Stimulated activated CD8-positive, alpha-beta memory T cell treated with anti-CD3 and anti-CD28 coated beads, Interleukin-12 subunit alpha, Interleukin-12 subunit beta, amount 100 ng/mL, for 24 hours (primary cell): ENCODE measurements at regions not wholly inside any gene's neighbourhood (a gene's known extent, or its start where the extent isn't known, plus 50 kb on each side); places are given as distances from the start of the nearest gene placed in this dataset.
"Not testable (repeated sequence)": the region's sequence is repeated elsewhere in the genome, so short reads cannot be mapped to it uniquely, and the experiment has no call there.

Source experiments
- DNase-seq: peaks from one replicate; pipeline ENCODE4 v3.0.0-alpha.2; 2020; ENCODE audit errors: extremely low read depth

DNA sequence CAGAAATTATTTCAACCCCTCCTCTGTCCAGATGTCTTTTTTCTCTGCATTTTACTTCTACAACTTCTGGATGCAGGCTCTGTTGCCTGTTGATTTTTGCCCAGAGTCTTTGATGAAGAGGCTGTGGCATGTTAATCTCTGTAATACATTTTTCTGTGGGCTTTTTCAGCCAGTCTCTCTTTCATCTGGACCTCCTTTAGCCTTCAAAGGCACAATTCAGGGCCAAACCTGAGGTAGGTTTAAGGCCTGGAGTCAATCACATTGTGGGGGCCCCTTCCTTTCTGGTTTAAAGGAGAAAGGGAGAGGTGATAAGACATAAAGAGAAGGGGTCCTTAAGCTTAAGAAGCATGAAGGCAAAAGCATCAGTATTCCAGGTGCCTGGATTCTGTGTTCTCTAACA, 553.7 kb downstream of the FLRT2 start:
- no peak for DNase-seq

DNA sequence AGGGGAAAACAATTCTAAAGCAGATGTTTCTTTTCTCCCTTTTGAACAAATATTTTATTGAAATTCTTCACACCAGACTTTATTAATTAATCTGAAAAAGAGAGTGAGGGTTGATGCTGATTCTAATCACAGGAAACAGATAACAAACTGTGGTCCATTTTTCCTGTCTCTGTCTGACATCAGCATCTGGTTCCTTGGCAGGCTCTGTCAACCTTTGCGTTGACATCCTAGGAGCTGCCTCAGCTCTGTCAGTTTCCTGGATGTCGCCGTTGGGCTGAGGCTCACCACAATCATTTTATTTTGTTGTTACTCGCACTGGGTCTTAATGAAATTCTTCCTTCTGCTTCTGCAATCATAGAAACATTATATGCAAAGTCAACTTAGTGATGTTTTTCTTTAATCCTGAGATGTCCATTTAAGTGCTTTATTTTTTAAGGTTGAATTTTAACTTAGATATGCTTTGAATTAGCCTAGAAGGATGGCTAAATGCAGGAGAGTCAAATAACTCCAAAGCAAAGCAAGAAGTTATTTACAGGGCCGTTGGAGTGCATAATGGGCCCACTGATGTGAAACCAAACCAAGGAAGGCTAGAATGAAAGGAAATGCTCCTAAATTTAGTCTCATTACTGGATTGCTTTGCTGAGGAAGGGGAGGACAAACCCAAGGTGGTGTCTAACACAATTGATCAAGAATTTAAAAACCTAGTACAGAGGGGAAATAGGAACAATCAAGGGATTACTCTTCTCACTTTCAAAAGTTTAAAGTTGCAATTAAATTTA, 542.4 kb downstream of the FLRT2 start:
- no peak for DNase-seq

DNA sequence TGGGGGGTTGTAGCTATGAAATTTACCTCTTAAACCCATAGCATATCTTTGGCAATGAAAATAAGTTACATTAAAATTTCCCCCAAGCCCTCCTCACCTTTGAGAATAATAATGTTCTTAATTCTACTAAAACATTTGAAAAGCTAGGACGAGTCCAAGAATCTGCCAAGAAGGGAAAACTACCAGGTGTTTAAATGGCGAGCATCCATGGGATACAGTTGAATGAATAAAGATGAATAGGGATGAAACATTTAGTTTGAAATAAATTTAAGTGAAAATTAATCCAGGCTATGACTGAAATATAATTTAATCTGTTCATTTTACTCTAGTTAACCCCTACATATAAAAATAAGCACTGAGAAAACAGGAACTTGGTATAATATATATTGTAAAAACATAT, 536.7 kb downstream of the FLRT2 start:
- no peak for DNase-seq

DNA sequence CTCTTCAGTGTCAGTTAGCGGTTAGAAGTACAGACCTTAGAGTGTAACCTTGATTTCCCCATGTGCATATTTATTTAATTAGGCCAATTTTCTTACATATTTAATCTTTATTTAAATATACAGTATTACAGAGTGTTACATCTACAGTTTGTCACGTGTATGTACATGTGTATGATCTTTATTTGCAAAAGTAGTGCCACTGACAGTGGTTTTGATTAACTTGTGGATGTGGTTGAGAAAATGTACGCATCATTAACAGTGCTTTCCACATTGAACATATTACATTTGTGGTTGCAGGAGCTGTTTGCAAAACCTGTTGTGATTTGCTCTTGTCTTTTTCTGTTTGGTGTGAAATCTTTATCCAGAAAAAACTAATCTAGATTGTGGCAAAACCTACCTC, 535.5 kb downstream of the FLRT2 start:
- DNase-seq = no peak

DNA sequence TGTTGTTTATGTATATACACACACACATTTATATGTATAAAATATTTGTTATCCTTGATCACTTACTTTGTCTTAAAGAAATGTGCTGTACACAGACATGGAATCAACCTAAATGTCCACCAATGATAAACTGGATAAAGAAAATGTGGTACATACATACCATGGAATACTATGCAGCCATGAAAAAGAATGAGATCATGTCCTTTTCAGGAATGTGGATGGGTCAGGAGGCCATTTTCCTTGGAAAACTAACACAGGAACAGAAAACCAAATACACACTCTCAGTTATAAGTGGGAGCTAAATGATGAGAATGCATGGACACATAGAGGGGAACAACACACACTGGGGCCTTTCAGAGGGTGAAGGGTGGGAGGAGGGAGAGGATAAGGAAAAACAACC, 534.7 kb downstream of the FLRT2 start:
- DNase-seq = not testable (repeated sequence)

DNA sequence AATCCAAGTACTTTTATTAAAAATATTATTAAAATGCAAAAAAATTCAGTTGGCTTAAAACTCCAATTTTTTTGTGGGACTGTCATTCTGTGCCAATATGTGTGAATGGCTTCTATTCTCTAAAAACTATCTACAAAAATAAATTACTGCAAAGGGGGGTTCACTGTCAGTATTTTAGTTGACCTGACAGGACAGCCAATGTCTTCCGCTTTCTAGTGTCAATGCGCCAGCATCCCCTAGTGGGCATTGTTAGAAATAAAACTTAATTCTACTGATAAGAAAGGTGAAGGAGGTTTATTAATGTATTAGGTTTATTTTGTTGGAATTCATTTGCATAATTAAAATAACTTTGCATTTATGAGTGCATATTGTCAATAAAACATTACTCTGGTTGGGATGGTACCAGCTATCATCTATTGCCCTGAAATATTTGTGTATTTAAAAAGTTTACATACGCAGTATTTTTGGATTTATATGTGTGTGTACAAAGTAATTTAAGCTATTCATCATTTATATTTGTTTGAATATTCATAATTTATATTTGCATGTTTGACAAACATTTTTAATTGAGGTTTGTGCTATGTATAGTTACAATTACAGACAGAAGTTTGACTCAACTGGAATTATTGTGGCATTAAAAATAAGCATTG, 527.2 kb downstream of the FLRT2 start:
- no peak for DNase-seq

DNA sequence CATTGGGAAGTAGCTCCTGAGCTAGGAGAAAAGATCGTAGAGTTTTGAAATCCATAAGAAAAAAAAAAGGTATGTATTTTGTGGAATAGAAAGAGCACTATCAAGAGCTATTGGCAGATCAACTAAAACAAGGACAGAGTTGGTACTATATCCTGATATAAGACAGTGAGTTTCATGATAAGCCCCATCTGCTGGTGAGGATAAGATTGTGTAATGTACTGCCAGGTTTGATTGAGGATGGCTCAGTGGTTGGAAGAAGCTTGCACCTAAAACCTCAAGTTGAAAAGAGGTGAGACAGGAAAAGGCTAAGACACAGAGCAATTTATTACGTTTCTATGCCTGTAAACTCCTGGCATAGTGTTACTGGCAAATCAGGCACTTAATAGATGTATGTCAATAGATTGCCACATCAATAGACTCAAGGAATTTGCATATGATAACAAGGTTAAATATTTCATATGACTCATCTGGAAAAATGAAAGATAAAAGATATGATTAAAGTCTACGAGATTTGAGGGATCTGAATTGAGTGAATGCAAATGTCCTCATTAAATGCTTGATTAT, 525.6 kb downstream of the FLRT2 start:
- DNase-seq = no peak

DNA sequence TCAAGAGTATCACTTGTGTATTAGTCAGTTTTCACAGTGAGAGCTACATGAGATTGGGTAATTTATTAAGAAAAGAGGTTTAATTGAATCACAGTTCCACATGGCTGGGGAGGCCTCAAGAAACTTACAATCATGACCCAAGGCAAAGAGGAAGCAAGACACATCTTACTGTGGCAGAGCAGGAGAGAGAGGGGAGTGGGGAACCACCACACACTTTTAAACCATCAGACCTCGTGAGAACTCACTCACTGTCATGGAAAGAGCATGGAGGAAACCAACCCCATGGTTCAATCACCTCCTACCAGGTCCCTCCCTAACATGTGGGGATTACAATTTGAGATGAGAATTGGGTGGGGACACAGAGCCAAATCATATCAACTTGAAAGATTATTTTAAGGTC, 522.9 kb downstream of the FLRT2 start:
- no peak for DNase-seq

DNA sequence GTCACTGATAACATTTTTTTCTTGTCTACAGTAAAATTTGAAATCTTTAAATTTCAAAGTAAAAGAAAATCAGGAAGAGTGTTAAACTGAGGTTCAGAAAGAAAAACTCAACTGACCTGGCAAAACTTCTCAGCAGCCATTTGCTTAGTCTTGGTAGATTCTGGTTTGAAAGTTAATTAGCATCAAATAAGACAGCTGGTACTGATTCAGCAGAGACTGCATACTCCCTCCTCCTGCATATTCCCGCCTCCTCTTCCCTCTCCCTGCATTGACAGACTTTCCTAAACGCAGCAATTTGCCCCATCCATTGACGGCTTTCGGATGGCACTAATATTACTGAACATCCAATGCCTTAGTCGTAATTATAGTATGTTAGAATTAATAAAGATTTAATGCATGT, 520.8 kb downstream of the FLRT2 start:
- DNase-seq = no peak

DNA sequence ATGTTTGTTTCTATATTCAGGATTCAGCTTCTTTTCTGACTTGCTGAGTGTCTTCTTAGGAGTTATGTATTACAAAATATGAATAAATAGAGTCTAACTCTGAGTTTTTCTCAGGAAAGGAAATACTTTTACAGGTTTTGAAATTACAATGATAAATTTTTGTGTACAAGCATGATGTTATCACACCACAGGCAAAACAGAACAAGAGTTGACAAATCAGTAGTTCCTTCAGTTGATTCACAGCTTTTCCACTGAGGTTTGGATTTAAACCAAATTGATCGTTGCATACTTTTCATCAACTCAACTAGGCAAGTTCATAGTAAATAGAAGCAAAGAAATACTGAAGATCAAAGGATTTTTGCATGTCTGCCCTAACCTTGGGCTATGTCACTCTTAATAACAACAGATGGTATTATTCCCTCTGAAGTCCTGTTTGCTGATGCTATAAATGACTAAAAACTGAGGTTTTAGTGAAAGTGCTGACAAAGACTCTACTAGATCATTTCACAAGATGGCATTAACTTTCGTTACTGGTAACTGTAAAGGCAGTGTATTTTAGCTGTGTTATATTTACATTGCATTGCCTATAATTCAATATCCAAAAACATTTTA, 520.2 kb downstream of the FLRT2 start:
- no peak for DNase-seq

DNA sequence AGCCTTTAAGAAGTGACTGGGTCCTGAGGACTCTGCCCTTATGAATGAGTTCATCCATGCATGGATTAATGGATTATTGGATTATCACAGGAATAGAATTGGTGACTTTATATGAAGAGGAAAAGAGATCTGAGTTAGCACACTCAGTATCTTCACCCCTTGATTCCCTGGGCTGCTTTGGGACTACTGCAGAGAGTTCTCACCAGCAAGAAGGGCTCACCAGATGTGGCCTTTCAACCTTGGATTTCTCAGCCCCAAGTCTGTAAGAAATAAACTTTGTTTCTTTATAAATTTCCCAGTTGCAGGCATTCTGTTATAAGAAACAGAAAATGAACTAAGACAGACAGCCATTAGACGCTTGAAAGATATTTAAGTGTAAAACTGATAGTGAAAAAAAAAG, 509.2 kb downstream of the FLRT2 start:
- no peak for DNase-seq

DNA sequence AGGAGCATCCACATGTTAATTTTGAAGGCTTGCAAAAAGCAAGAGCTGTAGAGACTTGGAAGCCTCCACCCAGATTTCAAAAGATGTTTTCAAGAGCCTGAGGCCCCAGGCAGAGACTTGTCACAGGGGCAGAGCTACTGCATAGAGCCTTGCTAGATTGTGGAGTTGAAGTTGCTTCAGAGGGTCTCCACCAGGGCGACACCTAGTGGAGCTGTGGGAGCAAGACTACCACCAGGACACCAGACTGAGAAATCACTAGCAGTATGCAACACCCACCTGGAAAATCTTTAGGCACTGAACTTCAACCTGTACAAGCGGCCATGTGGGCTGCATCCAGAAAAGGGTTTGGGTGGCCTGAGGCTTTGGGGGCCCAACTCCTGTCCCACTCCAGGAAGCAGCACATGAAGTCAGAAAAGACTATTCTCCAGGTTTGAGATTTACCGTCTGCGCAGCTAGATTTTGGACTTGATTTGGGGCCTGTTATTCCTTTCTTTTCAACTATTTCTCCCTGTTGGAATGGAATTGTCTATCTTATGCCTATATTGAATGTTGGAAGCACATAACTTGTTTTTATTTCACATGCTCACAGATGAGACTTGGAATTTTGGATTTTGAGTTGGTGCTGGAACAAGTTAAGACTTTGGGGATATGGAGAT, 508.6 kb downstream of the FLRT2 start:
- no peak for DNase-seq

DNA sequence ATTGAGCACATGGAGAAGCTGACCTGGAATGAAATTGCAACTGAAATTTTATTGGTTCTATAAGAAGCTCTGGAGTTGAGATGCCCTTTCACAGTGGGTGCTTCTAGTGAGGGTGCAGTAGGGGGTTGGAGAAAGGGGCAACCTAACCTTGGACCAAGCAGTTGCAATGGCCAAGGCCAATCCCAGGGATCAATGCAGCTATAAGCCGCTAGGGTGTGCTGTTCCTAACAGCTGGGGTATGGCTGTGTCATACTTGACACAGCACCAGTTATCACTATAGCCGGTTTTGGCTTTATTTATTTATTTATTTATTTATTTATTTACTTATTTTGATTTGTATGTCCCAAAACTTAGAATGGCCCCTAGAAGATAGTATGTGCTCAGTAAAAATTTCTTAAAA, 505.9 kb downstream of the FLRT2 start:
- no peak for DNase-seq

DNA sequence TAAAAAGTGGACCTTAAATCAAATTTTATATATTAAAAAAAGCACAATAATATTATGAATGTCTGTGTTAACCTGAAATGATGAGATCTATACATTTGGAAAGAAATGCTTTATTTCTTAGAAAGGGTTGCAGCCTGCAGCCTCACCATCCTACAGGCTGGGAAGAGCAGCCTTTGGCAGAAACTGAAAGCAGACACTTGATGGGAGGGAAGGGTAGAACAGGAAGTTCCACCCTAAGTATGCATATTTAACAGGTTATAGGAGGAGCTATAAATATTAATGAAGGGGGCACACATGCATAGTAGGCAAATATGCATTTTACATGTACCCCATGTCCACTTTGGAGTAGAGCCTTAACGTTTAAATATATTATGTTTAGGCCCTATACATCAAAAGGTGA, 498.0 kb downstream of the FLRT2 start:
- DNase-seq = no peak

DNA sequence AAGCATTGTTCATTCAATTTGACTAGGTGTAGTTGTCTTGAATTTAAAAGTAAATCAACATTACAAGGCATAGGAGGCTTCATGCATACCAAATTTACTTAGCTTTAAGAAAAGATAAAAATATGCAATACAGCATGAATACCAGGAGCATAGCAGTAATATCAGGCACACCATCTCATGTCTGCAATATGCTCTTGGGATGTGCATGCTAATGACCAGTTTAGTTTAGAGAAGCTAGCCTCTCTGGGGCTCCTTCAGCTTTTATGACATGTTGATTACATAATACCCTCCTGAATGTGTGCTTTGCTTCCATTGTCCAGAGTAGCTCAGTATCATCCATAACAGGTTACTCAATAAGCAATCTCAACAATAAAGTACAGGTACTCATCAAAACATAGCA, 497.2 kb downstream of the FLRT2 start:
- DNase-seq = no peak

DNA sequence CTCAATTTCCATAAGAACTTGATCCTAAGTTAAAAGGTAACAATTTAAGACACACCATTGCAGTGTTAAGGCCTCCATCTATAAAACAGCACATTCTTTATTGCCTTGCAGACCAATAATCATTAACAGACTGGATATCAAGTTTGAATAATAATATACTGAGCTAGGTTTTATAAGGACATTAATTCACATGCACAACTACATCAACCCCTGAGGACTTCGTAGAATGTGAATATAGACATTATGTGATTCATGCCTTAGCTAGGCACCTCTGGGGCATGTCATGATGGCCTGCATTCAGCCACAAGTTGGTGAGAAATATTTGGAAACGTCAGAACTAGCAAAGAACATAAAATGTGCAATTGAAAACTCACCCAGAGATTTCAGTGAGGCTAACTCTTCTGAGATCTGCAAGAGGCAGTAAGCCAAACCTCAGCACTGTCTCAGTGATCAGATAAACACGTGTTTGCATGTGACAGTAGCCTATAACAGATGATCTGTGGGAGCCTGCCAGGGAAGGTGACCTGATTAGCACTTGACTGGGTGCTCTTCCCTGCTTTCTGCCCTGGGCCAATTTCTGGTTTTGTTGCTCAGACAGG, 492.2 kb downstream of the FLRT2 start:
- DNase-seq = no peak

DNA sequence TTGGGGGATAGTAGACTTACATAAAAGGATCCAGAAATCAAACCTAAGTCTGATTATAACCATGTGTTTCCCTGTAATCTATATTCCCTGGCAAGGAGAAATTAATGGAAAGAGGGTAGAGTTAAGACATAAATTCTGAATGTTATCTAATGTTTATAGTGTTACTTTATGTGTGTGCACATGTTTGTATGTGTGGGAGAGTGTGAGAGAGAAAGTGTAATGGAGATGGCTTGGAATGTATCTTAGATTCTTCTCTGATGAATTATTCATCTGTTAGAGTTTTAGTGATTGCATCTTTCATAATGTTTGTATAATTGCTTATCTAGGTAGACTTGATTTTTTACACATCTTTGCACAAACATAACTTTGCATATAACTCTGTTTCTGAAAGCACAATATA, 490.9 kb downstream of the FLRT2 start:
- no peak for DNase-seq

DNA sequence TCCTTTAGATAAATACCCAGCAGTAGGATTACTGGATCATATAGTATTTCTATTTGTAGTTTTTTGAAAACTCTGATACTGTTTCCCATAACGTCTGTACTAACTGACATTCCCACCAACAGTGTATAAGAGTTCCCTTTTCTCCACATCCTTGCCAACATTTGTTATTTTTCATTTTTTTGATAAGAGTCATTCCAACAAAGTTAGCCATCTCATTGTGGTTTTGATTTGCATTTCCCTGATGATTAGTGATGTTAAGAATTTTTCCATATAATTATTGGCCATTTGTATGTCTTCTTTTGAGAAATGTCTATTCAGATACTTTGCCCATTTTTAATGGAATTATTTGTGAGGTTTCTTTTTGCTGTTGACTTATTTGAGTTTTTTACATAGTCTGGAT, 486.0 kb downstream of the FLRT2 start:
- no peak for DNase-seq

DNA sequence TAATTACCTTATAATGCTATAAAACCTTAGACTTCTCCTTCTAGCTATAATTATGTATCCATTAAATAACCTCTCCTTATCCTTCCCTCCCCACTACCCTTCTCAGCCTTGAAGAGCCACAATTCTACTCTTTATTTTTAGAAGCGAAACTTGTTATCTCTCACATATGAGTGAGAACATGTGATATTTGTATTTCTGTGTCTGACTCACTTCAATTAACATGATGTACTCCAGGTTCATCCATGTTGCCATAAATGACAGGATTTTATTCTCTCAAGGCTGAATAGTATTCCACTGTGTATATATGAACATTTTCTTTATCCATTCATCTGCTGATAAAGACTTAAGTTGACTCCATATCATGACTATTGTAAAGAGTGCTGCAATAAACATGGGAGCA, 485.6 kb downstream of the FLRT2 start:
- DNase-seq = no peak

DNA sequence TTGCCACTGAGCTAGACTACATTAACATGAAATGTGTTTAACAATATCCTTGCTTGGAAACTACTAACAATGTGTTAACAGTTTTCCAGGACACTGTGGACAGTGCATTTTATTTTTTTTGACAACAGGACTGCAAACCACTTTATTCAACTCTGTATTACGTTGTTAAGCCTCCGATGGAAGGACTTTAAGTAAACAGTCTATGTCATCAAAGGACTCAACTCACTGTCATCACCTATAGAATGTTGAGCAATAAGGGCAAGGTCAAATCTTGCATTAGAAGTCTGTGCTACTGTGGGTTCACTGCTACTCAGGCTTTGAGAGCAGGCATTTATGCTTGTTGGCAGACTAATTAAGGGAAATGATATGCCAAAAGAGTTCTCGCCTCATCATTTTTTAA, 483.7 kb downstream of the FLRT2 start:
- DNase-seq = no peak

DNA sequence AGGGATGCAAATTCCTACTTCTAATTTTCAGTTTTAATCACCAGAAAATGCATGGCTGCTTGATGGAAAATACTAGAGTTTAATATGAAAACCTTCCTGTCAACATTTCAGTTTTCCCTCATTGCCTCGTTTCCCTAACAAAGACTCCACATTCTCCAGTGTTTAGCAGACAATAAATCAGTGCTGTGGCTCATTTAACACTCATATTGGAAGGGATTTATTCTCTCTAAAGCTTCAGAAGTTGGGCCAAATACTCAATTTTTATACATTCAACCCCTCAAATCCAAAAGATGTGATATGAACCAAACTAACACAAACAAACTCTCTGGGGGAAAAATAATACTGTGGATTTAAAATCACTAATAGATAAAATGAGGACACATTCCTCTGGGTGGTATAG, 482.5 kb downstream of the FLRT2 start:
- DNase-seq = no peak

DNA sequence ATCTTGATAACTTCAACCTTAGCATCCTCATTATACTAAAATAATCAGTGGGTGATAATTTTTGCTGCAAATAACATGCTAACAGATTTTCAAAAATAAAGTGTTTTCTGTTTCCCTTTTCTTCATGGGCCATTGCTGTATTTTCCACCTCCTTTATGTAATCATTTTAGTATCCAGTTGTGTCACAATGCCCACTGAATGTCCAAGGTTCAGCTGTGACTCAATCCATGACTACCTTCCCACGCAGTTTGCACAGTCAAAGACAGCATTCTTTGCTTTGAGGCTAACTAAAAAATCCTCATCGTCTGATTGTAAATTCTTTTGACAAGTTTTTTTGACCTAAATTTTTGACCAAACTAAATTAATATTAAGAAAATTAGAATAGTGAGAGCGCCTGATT, 474.1 kb downstream of the FLRT2 start:
- no peak for DNase-seq
